Astrocyte of the cerebellum (primary cell): ENCODE measurements at regions not wholly inside any gene's neighbourhood (a gene's known extent, or its start where the extent isn't known, plus 50 kb on each side); places are given as distances from the start of the nearest gene placed in this dataset.

ENCODE experiments used
- DNase-seq: peaks from one replicate; pipeline ENCODE4 v3.0.0-alpha.2; 2011; ENCODE audit warnings: low read depth
- H3K4me3 ChIP-seq: 2 replicates; pipeline ENCODE4 v1.5.1; 2011; ENCODE audit warnings: mild to moderate bottlenecking, low read depth, low read length, moderate library complexity
- CTCF ChIP-seq: IDR thresholded peaks from 2 replicates; pipeline ENCODE4 v1.5.1; 2012; ENCODE audit warnings: low read length, low read depth, moderate library complexity, mild to moderate bottlenecking; ENCODE audit errors: missing control alignments
- in situ Hi-C: cut with HindIII; loops from 2 replicates; pipeline ENCODE4 v1.10.0; 2017; ENCODE audit warnings: low sequenced_read_pairs

- TF ChIP-seq CTCF: no peak
- in situ Hi-C loops: no loop called here
- no peak overlapping the region for H3K4me3 ChIP-seq
- no peak for DNase-seq
Observed at GRCh38 chr12:68530299-68530698, 80.4 kb upstream of the RAP1B start.

GRCh38 chr12:68530965-68531364 is 79.7 kb upstream of the RAP1B start:
- in situ Hi-C loops: no loop called here
- no peak for TF ChIP-seq CTCF
- peak; percentile 81 for DNase-seq
- H3K4me3 ChIP-seq: no peak overlapping the region

DNA sequence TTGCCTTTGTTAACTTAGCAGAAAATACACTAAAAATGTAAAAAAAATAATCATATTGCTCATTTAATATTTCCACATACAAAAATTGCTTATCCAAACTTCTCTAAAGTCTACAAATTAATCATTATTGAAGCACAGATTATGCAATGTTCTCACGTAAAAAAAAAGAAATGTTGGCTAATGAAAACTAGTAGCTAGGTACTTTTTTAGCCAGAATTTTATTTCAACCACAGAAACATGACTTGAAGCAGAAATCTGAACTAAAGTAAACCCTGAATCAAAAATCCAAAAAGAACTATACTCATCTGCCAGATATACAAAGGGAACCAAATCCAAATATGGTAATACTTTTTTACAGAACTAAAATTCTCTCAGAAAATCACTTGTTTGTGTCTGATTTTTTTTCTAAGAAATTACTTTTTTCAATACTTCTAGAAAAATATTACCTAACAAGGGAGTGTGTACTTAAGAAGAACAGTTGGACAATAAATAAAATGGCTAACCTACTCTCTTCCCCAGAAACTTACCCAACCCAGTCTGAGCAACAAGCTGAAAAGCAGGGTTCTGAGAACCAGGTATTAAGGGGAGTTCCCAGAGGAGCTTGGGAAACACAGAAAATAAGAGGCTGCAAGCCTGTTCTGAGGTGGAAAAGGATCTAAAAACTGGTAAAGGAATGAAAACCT is 78.4 kb upstream of the RAP1B start:
- TF ChIP-seq CTCF: no peak
- DNase-seq: no peak
- H3K4me3 ChIP-seq: no peak overlapping the region
- in situ Hi-C loops: no loop called here

- DNase-seq: no peak
- TF ChIP-seq CTCF: no peak
- no peak overlapping the region for H3K4me3 ChIP-seq
- in situ Hi-C loops: no loop called here
Observed at GRCh38 chr12:68532887-68533248, 77.8 kb upstream of the RAP1B start.

DNA sequence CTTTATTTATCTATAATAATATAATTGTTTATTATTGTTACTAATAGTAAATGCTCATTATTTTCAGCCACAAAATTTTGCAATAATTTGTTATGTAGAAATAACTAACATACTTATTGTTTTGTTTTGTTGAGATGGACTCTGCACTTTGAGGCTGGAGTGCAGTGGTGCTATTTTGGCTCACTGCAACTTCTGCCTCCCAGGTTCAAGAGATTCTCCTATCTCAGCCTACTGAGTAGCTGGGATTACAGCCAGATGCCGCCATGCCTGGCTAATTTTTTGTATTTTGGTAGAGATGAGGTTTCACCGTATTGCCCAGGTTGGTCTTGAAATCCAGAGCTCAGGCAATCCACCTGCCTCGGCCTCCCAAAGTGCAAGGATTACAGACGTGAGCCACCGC is 76.6 kb upstream of the RAP1B start:
- TF ChIP-seq CTCF: no peak

DNA sequence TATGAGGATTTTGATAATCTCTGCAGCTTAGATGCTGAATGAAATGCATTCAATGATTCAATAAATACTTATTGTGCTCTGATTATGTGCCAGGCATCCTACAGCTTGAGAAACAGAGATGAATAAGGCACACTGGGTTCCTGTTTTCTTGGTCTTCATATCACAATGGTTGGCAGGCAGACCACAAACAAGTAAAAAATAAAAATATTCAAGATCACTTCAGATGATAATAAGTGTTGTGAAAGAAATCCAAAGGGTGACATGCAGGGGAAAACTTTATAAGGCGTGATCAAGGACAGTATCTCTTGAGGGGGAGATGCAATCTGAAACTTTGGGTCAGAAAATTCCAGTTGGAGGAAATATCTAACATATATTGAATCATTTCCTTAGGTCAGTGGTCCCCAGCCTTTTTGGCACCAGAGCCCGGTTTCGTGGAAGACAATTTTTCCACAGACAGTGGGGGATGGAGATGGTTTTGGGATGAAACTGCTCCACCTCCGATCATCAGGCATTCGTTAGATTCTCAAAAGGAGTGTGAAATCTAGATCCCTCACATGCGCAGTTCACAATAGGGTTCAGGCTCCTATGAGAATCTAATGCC is 73.7 kb upstream of the RAP1B start:
- in situ Hi-C loops: no loop called here
- no peak overlapping the region for H3K4me3 ChIP-seq
- no peak for DNase-seq
- no peak for TF ChIP-seq CTCF

More for the DNA sequence above, 76.6 kb upstream of the RAP1B start:
- in situ Hi-C loops: no loop called here
- H3K4me3 ChIP-seq: no peak overlapping the region
- DNase-seq: no peak
